GM21737 (cell line): ENCODE measurements at regions not wholly inside any gene's neighbourhood (a gene's known extent, or its start where the extent isn't known, plus 50 kb on each side); places are given as distances from the start of the nearest gene placed in this dataset.
"Not testable (repeated sequence)": the region's sequence is repeated elsewhere in the genome, so short reads cannot be mapped to it uniquely, and the experiment has no call there.

Source experiments
- ATAC-seq: cut with Tn5 transposase; IDR thresholded peaks from one replicate; pipeline ENCODE4 v1.9.1; 2021; ENCODE audit warnings: mild to moderate bottlenecking, moderate library complexity; ENCODE audit not compliant: unreplicated experiment

GRCh38 chr12:84165998-84166571 lies 746.5 kb downstream of the SLC6A15 start:
- no peak for ATAC-seq

GRCh38 chr12:84161296-84161695 lies 751.3 kb downstream of the SLC6A15 start:
- ATAC-seq: no peak

GRCh38 chr12:84159260-84159659 lies 753.3 kb downstream of the SLC6A15 start:
- ATAC-seq: no peak

GRCh38 chr12:84157170-84157569 lies 755.4 kb downstream of the SLC6A15 start:
- no peak for ATAC-seq

- not testable (repeated sequence) for ATAC-seq
Observed at GRCh38 chr12:84154991-84155930, 757.3 kb downstream of the SLC6A15 start.

- ATAC-seq: not testable (repeated sequence)
Observed at GRCh38 chr12:84154439-84154990, 758.1 kb downstream of the SLC6A15 start.

GRCh38 chr12:84150201-84150600 lies 762.4 kb downstream of the SLC6A15 start:
- ATAC-seq: no peak

GRCh38 chr12:84148335-84148734 lies 764.3 kb downstream of the SLC6A15 start:
- ATAC-seq: no peak

GRCh38 chr12:84136862-84137367 lies 775.7 kb downstream of the SLC6A15 start:
- no peak for ATAC-seq

GRCh38 chr12:84135586-84136279 lies 776.9 kb downstream of the SLC6A15 start:
- ATAC-seq: no peak

- ATAC-seq: no peak
Observed at GRCh38 chr12:84134797-84135366, 777.7 kb downstream of the SLC6A15 start.

GRCh38 chr12:84131076-84131475 lies 781.5 kb downstream of the SLC6A15 start:
- ATAC-seq: no peak

GRCh38 chr12:84128117-84128991 lies 784.2 kb downstream of the SLC6A15 start:
- ATAC-seq: no peak

GRCh38 chr12:84124211-84124610 lies 788.4 kb downstream of the SLC6A15 start:
- ATAC-seq: no peak

- no peak for ATAC-seq
Observed at GRCh38 chr12:84117190-84117589, 795.4 kb downstream of the SLC6A15 start.

GRCh38 chr12:84113666-84114065 lies 798.9 kb downstream of the SLC6A15 start:
- ATAC-seq: no peak

- not testable (repeated sequence) for ATAC-seq
Observed at GRCh38 chr12:84103886-84104285, 808.7 kb downstream of the SLC6A15 start.

GRCh38 chr12:84101963-84102362 lies 810.6 kb downstream of the SLC6A15 start:
- ATAC-seq: not testable (repeated sequence)

GRCh38 chr12:84099591-84099990 lies 813.0 kb downstream of the SLC6A15 start:
- ATAC-seq: not testable (repeated sequence)

- ATAC-seq: no peak
Observed at GRCh38 chr12:84091651-84092050, 820.9 kb downstream of the SLC6A15 start.
